Fibroblast of villous mesenchyme (primary cell): ENCODE measurements at regions not wholly inside any gene's neighbourhood (a gene's known extent, or its start where the extent isn't known, plus 50 kb on each side); places are given as distances from the start of the nearest gene placed in this dataset.

Source experiments
- DNase-seq: peaks from one replicate; pipeline ENCODE4 v3.0.0-alpha.2; 2010; ENCODE audit warnings: low read depth
- H3K4me3 ChIP-seq: 2 replicates; pipeline ENCODE4 v1.5.1; 2011; ENCODE audit warnings: low read depth, mild to moderate bottlenecking, low read length
- CTCF ChIP-seq: IDR thresholded peaks from 2 replicates; pipeline ENCODE4 v1.5.1; 2012; ENCODE audit warnings: low read depth, mild to moderate bottlenecking, low read length; ENCODE audit not compliant: insufficient read depth

GRCh38 chr2:51448911-51449310 lies 417.0 kb upstream of the NRXN1 start:
- H3K4me3 ChIP-seq, result no peak overlapping the region
- no peak for DNase-seq
- no peak for TF ChIP-seq CTCF

DNA sequence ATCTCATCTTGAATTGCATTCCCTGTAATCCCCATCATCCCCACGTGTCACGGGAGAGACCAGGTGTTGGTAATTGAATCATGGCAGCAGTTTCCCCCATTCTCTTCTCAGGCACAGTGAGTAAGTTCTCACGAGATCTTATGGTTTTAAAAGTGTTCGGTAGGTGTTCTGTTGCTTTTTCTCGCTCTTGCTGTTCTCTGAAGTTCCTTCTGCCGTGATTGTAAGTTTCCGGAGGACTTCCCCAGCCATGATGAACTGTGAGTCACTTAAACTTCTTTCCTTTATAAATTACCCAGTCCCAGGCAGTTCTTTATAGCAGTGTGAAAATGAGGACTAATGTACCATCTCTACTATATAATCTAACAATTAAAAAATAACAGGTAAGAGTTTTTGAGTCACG lies 409.9 kb upstream of the NRXN1 start:
- H3K4me3 ChIP-seq, result no peak overlapping the region
- DNase-seq, result no peak
- no peak for TF ChIP-seq CTCF

- TF ChIP-seq CTCF, result no peak
- H3K4me3 ChIP-seq, result no peak overlapping the region
- DNase-seq, result no peak
Observed at GRCh38 chr2:51424418-51424817, 392.5 kb upstream of the NRXN1 start.

- TF ChIP-seq CTCF, result no peak
- DNase-seq, result no peak
- H3K4me3 ChIP-seq, result no peak overlapping the region
Observed at GRCh38 chr2:51420511-51420910, 388.6 kb upstream of the NRXN1 start.

DNA sequence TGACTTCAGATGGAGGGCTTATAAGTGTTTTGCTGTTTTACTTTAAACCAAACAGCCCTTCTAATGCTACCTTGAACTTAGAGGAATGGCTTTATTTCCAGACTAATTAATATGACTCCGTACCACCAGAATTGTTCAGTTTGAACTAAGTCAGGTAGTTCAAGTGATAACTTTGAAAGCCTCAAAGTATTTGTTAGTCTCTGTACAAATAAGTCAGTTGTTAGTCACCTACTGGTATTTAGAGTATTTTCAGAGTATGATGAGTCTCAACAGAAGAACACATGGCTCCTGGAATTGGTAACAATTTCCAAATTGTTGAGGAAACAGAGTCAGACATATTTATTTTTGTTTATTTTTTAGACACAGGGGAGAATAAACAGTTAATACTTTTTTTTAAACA lies 381.8 kb upstream of the NRXN1 start:
- DNase-seq, result no peak
- TF ChIP-seq CTCF, result no peak

DNA sequence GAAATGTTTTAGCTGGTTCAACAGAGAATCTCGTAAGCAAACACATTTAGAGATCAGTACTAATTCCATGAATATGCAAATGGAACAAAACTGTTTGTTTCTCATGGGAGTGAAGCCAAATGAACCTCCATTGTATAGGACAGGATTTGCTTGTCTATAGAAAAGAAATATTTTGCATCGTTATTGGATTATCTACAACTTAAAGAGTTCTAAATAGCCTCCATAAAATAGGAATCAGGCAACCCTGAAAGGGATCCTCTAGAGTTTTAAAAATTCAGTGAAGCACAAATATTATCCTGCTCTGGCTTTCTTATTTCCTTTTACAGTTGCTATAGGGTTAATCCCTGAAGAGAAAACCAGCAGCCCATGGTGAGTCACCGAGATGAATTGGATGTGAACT lies 378.4 kb upstream of the NRXN1 start:
- H3K4me3 ChIP-seq, result no peak overlapping the region
- TF ChIP-seq CTCF, result no peak
- no peak for DNase-seq

More for the DNA sequence above, 381.8 kb upstream of the NRXN1 start:
- no peak overlapping the region for H3K4me3 ChIP-seq

DNA sequence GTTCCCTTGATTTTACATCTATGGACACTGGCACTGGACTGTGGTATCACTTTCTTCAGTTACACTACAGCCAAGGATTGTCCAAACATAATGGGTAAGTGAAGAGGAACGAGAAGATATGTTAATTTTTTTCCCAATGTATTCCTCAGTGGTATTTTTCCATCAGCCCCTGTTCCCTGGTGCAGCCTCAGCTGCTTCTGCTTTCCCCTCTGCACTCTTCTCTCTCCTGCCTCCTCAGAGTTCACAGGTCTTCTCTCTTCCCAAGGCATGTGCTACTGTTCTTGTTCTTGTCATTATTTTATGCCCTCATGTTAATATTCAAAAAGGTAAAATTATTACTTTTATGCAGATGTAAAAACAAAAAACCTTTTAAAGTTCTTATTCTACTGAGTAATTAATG lies 378.0 kb upstream of the NRXN1 start:
- no peak overlapping the region for H3K4me3 ChIP-seq
- TF ChIP-seq CTCF, result no peak
- no peak for DNase-seq
